Neuronal stem cell (in vitro differentiated cells): ENCODE measurements at regions not wholly inside any gene's neighbourhood (a gene's known extent, or its start where the extent isn't known, plus 50 kb on each side); places are given as distances from the start of the nearest gene placed in this dataset.
"Not testable (repeated sequence)": the region's sequence is repeated elsewhere in the genome, so short reads cannot be mapped to it uniquely, and the experiment has no call there.

Experiments
- DNase-seq: peaks from one replicate; pipeline ENCODE4 v3.0.0-alpha.2; 2013; ENCODE audit warnings: low spot score
- H2AFZ ChIP-seq: one replicate; pipeline ENCODE4 v1.6.1; 2013; ENCODE audit warnings: mild to moderate bottlenecking, low read length, inconsistent platforms
- H2AK5ac ChIP-seq: 2 replicates; pipeline ENCODE4 v1.6.1; 2013; ENCODE audit warnings: low read depth, mild to moderate bottlenecking, inconsistent platforms, low read length, moderate library complexity, mixed read lengths
- H2BK120ac ChIP-seq: 2 replicates; pipeline ENCODE4 v1.6.1; 2013; ENCODE audit warnings: low read depth, mild to moderate bottlenecking, inconsistent platforms, low read length, moderate library complexity, mixed read lengths
- H2BK12ac ChIP-seq: one replicate; pipeline ENCODE4 v1.6.1; 2013; ENCODE audit warnings: low read length, inconsistent platforms
- H2BK15ac ChIP-seq: 2 replicates; pipeline ENCODE4 v1.6.1; 2013; ENCODE audit warnings: mild to moderate bottlenecking, low read length, inconsistent platforms, mixed read lengths
- H2BK5ac ChIP-seq: one replicate; pipeline ENCODE4 v1.6.1; 2013; ENCODE audit warnings: inconsistent platforms, mild to moderate bottlenecking, low read length, moderate library complexity
- H3K14ac ChIP-seq: one replicate; pipeline ENCODE4 v1.6.1; 2013; ENCODE audit warnings: low read length, inconsistent platforms
- H3K18ac ChIP-seq: 2 replicates; pipeline ENCODE4 v1.6.1; 2013; ENCODE audit warnings: low read length, inconsistent platforms
- H3K23ac ChIP-seq: 2 replicates; pipeline ENCODE4 v1.6.1; 2013; ENCODE audit warnings: low read depth, mild to moderate bottlenecking, mixed read lengths, low read length, inconsistent platforms; ENCODE audit not compliant: poor library complexity
- H3K27ac ChIP-seq: replicated peaks from 3 replicates; pipeline ENCODE4 v1.5.1; 2013; ENCODE audit warnings: low read length, inconsistent platforms
- H3K27me3 ChIP-seq, 3 experiments: 2 replicates each; pipeline ENCODE4 v1.6.1; 2013; ENCODE audit warnings: low read length in 3 of 3, mild to moderate bottlenecking in 2 of 3, inconsistent platforms in 1 of 3, low read depth in 1 of 3, mixed read lengths in 1 of 3, moderate library complexity in 1 of 3; ENCODE audit not compliant: control insufficient read depth in 3 of 3, insufficient read depth in 3 of 3
- H3K36me3 ChIP-seq, 2 donors: replicated peaks in 1 of 2; 2 replicates each; pipeline ENCODE4 v1.6.1; 2013; ENCODE audit warnings: low read length in 2 of 2; ENCODE audit not compliant: control insufficient read depth in 2 of 2, insufficient read depth in 2 of 2
- H3K4ac ChIP-seq: 2 replicates; pipeline ENCODE4 v1.6.1; 2013; ENCODE audit warnings: inconsistent platforms, mild to moderate bottlenecking, low read length, moderate library complexity
- H3K4me1 ChIP-seq, 2 donors: 1 replicate in 1 of 2; 2 replicates in 1 of 2; pipeline ENCODE4 v1.6.1; 2013; ENCODE audit warnings: low read length in 2 of 2, low read depth in 1 of 2; ENCODE audit not compliant: control insufficient read depth in 2 of 2, insufficient read depth in 1 of 2
- H3K4me2 ChIP-seq: one replicate; pipeline ENCODE4 v1.6.1; 2013; ENCODE audit warnings: mild to moderate bottlenecking, low read length, inconsistent platforms; ENCODE audit not compliant: insufficient read depth, poor library complexity, severe bottlenecking
- H3K4me3 ChIP-seq, 2 donors: 2 replicates each; pipeline ENCODE4 v1.5.1; 2013; ENCODE audit warnings: low read length in 2 of 2, mild to moderate bottlenecking in 2 of 2, inconsistent platforms in 1 of 2, moderate library complexity in 1 of 2
- H3K79me1 ChIP-seq: one replicate; pipeline ENCODE4 v1.6.1; 2013; ENCODE audit warnings: low read depth, mild to moderate bottlenecking, inconsistent platforms, low read length, moderate library complexity
- H3K9ac ChIP-seq: one replicate; pipeline ENCODE4 v1.6.1; 2013; ENCODE audit warnings: mild to moderate bottlenecking, low read depth, low read length, inconsistent platforms; ENCODE audit not compliant: poor library complexity
- H3K9me3 ChIP-seq, 2 donors: replicated peaks in 1 of 2; 2 replicates each; pipeline versions ENCODE3 to v1.6.1; 2013; ENCODE audit warnings: low read length in 2 of 2, mild to moderate bottlenecking in 2 of 2, inconsistent platforms in 1 of 2, low read depth in 1 of 2, mixed read lengths in 1 of 2, moderate library complexity in 1 of 2; ENCODE audit not compliant: control insufficient read depth in 2 of 2, insufficient read depth in 1 of 2
- H4K8ac ChIP-seq: one replicate; pipeline ENCODE4 v1.6.1; 2013; ENCODE audit warnings: low read depth, mild to moderate bottlenecking, inconsistent platforms, low read length, moderate library complexity
- H4K91ac ChIP-seq: one replicate; pipeline ENCODE4 v1.6.1; 2013; ENCODE audit warnings: low read length, low read depth, mild to moderate bottlenecking, inconsistent platforms; ENCODE audit not compliant: poor library complexity
- WGBS, 2 donors: extraction: QIAGEN DNeasy Blood & Tissue Kit; methylation state at CpG; one replicate each; pipeline ENCODE4 v1.1.7; 2013; ENCODE audit warnings: missing lambda C conversion rate in 2 of 2, mixed read lengths in 1 of 2; ENCODE audit not compliant: insufficient read length in 2 of 2, insufficient replicate concordance in 1 of 2; ENCODE audit errors: extremely low coverage in 2 of 2; 5-methylcytosine and 5-hydroxymethylcytosine counted together

DNA sequence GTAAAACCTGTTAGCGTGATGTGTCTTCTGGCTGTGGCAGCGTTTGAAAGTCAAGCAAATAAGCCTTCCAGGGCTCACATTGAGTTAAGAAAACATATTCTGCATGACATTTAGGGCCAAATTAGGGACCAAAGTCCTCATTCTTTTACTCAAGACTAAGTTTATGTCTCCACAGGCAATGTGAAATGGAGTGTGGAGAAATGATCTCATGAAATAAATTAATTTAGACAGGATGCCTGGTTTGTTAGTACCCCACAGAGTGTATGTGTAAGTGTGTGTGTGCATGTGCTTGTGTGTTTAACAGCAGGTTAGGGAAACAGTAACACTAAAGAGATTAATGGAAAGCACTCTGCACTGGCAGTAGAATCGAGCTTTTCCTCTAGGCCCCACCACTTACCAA is 82.9 kb upstream of the SNX2 start:
- Histone ChIP-seq H3K27me3 (no peaks in the 10 kb centered on the region), H2BK12ac (no peak overlapping the region), H3K9me3 (no peaks in the 10 kb centered on the region), H3K4me3 (no peak overlapping the region), H3K23ac (no peak overlapping the region), H3K79me1 (no peaks in the 10 kb centered on the region), H2AFZ (no peak overlapping the region), H3K36me3 (no peaks in the 10 kb centered on the region), H3K14ac (no peak overlapping the region), H3K18ac (no peak overlapping the region), H3K27ac (no peak overlapping the region), H2BK5ac (no peak overlapping the region), H2BK120ac (no peak overlapping the region), H2BK15ac (no peak overlapping the region), H3K9ac (no peak overlapping the region), H4K8ac (no peak overlapping the region), H3K4ac (no peak overlapping the region), H3K4me2 (no peak overlapping the region), H4K91ac (no peak overlapping the region), H3K4me1 (no peaks in the 10 kb centered on the region), H2AK5ac (no peak overlapping the region)
- DNase-seq, result no peak
- no CpG with 5 or more reads among the region's 3 CpGs for WGBS, 2 donors

DNA sequence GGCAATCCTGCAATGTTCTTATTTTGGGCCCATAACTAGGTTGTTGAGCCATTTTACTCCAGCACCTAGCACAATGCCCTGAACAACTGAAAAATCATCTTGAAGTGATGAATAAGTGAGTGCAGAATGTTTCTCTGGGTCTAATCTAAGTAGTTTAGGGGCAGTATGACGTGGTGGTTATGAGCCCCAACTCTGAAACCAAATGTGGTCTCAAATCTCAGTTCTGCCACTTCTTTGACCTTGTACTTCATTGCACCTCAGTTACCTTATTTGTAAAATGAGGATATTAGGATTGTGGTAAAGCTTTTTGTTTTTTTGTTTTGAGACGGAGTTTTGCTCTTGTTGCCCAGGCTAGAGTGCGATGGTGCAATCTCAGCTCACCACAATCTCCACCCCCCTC is 80.9 kb upstream of the SNX2 start:
- Histone ChIP-seq H3K18ac (no peak overlapping the region), H3K79me1 (no peaks in the 10 kb centered on the region), H4K8ac (no peak overlapping the region), H2AK5ac (no peak overlapping the region), H3K27ac (no peak overlapping the region), H3K4me1 (no peaks in the 10 kb centered on the region), H3K9ac (no peak overlapping the region), H2BK15ac (no peak overlapping the region), H2BK12ac (no peak overlapping the region), H3K23ac (no peak overlapping the region), H3K36me3 (no peaks in the 10 kb centered on the region), H3K14ac (no peak overlapping the region), H3K4me3 (no peak overlapping the region), H3K27me3 (no peaks in the 10 kb centered on the region), H3K4ac (no peak overlapping the region), H3K4me2 (no peak overlapping the region), H4K91ac (no peak overlapping the region), H2BK5ac (no peak overlapping the region), H2AFZ (no peak overlapping the region), H2BK120ac (no peak overlapping the region), H3K9me3 (no peaks in the 10 kb centered on the region)
- WGBS, 2 donors, result no CpG with 5 or more reads among the region's 3 CpGs
- DNase-seq, result no peak

DNA sequence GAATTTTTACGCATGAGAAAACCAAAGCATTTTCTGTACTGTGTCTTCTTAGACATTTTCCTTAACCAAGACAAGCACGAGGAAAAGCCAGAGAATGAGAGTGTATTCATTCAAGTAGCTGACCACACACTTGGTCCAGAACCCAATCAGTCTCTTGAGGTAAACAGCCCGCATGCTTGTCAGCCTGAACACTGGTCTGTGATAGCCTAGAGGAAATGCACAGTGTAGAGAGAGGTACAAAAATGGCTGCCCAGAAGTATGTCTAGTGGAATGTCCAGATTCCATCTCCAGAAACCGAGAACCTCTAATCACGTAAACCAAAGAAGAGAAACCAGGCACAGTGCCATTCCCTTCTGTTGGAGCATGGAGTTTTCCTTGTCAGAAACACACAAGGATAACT is 80.0 kb upstream of the SNX2 start:
- H2BK12ac ChIP-seq, result no peak overlapping the region
- no peaks in the 10 kb centered on the region for H3K9me3 ChIP-seq
- H3K27ac ChIP-seq, result no peak overlapping the region
- no peak overlapping the region for H4K91ac ChIP-seq
- no peak overlapping the region for H2AFZ ChIP-seq
- no peak for DNase-seq
- no CpG with 5 or more reads among the region's 5 CpGs for WGBS, 2 donors
- H3K4me3 ChIP-seq, result no peak overlapping the region
- H4K8ac ChIP-seq, result no peak overlapping the region
- no peak overlapping the region for H3K9ac ChIP-seq
- no peaks in the 10 kb centered on the region for H3K36me3 ChIP-seq
- no peaks in the 10 kb centered on the region for H3K27me3 ChIP-seq
- no peak overlapping the region for H2AK5ac ChIP-seq
- no peak overlapping the region for H2BK15ac ChIP-seq
- H3K14ac ChIP-seq, result no peak overlapping the region
- peaks cover 0 to 4% of the 10 kb centered on the region in 2 donors for H3K4me1 ChIP-seq
- no peaks in the 10 kb centered on the region for H3K79me1 ChIP-seq
- no peak overlapping the region for H2BK120ac ChIP-seq
- no peak overlapping the region for H3K4ac ChIP-seq
- H2BK5ac ChIP-seq, result no peak overlapping the region
- H3K18ac ChIP-seq, result no peak overlapping the region
- H3K4me2 ChIP-seq, result no peak overlapping the region
- no peak overlapping the region for H3K23ac ChIP-seq

DNA sequence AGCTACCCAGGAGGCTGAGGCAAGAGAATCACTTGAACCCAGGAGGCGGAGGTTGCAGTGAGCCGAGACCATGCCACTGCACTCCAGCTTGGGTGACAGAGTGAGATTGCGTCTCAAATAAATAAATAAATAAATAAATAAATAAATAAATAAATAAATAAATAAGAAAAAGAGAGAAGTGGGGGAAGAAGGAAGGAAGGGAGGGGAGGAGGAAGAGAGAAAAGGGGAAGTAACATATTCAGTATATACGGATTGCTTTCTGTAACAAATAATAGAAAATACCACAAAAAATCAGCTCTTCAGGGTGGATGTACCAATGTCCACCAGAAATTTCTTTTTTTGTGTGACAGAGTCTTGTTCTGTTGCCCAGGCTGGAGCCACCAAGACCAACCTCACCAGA is 78.1 kb upstream of the SNX2 start:
- H3K14ac ChIP-seq, H4K8ac ChIP-seq, H3K36me3 ChIP-seq, H3K23ac ChIP-seq, H3K18ac ChIP-seq, H3K9ac ChIP-seq, H3K4me1 ChIP-seq, H3K4me2 ChIP-seq, DNase-seq, H3K4ac ChIP-seq, H3K79me1 ChIP-seq, H3K27ac ChIP-seq, H2BK15ac ChIP-seq, H4K91ac ChIP-seq, H2BK120ac ChIP-seq, H3K9me3 ChIP-seq, H3K4me3 ChIP-seq, H2AFZ ChIP-seq, H2AK5ac ChIP-seq, H2BK5ac ChIP-seq, H3K27me3 ChIP-seq, H2BK12ac ChIP-seq: not testable (repeated sequence)
- WGBS, 2 donors, result no CpG with 5 or more reads among the region's 4 CpGs
